H1 (cell line): ENCODE measurements at regions not wholly inside any gene's neighbourhood (a gene's known extent, or its start where the extent isn't known, plus 50 kb on each side); places are given as distances from the start of the nearest gene placed in this dataset.

Experiments used
- CTCF ChIA-PET: fragments of 300-600 bp; sonication (Branson Sonifier 250); formaldehyde crosslinking; loops from one replicate; lab custom pipeline; 2021; ENCODE audit not compliant: partially characterized antibody; lab: Charles Lee
- POLR2A ChIA-PET: fragments of 300-600 bp; sonication (Branson Sonifier 250); formaldehyde crosslinking; loops from one replicate; lab custom pipeline; 2021; ENCODE audit warnings: inconsistent platforms; ENCODE audit not compliant: partially characterized antibody; lab: Charles Lee
- DNase-seq, 2 experiments: peaks; one replicate each; pipeline versions ENCODE4 v3.0.0 to v3.0.0-alpha.2; 2010 to 2022; ENCODE audit warnings: low spot score in 2 of 2, low read depth in 1 of 2, mixed read lengths in 1 of 2
- FAIRE-seq: peaks from 2 replicates; lab custom pipeline; 2011; peaks lifted over from hg19 to GRCh38; lab: Jason Lieb, UNC
- H2AFZ ChIP-seq: 2 replicates; pipeline ENCODE4 v1.8.1; 2012; ENCODE audit warnings: low read length, inconsistent platforms
- H2AK5ac ChIP-seq: 2 replicates; pipeline ENCODE4 v1.6.1; 2013; ENCODE audit warnings: low read depth, low read length
- H2BK120ac ChIP-seq: replicated peaks from 2 replicates; pipeline ENCODE3; 2013; ENCODE audit warnings: low read depth, low read length, inconsistent platforms
- H2BK12ac ChIP-seq: 2 replicates; pipeline ENCODE4 v1.6.1; 2013; ENCODE audit warnings: low read depth, low read length
- H2BK15ac ChIP-seq: 2 replicates; pipeline ENCODE4 v1.6.1; 2013; ENCODE audit warnings: low read length
- H2BK20ac ChIP-seq: 2 replicates; pipeline ENCODE4 v1.6.1; 2013; ENCODE audit warnings: low read length
- H2BK5ac ChIP-seq: 2 replicates; pipeline ENCODE4 v1.6.1; 2013; ENCODE audit warnings: low read depth, low read length
- H3K14ac ChIP-seq: 2 replicates; pipeline ENCODE4 v1.6.1; 2013; ENCODE audit warnings: inconsistent platforms; ENCODE audit not compliant: insufficient read length
- H3K18ac ChIP-seq: 2 replicates; pipeline ENCODE4 v1.6.1; 2013; ENCODE audit warnings: low read length; ENCODE audit errors: extremely low read depth
- H3K23ac ChIP-seq: 2 replicates; pipeline ENCODE4 v1.6.1; 2013; ENCODE audit warnings: inconsistent platforms; ENCODE audit not compliant: insufficient read length
- H3K23me2 ChIP-seq: 2 replicates; pipeline ENCODE4 v1.6.1; 2013; ENCODE audit warnings: low read depth, low read length
- H3K27ac ChIP-seq: 2 replicates; pipeline ENCODE4 v1.6.1; 2011; ENCODE audit warnings: low read depth, low read length, inconsistent platforms
- H3K27me3 ChIP-seq, 4 experiments: replicated peaks in 1 of 4; 1 replicate in 1 of 4; 2 replicates in 3 of 4; pipeline versions ENCODE4 v1.6.1 to v1.8.1; 2011 to 2013; ENCODE audit warnings: low read length in 3 of 4, mild to moderate bottlenecking in 3 of 4, inconsistent platforms in 2 of 4, mixed read lengths in 2 of 4, moderate library complexity in 1 of 4; ENCODE audit not compliant: control insufficient read depth in 3 of 4, insufficient read depth in 3 of 4; ENCODE audit errors: extremely low read depth in 1 of 4
- H3K36me3 ChIP-seq, 4 experiments: 2 replicates each; pipeline versions ENCODE4 v1.6.1 to v1.8.1; 2011 to 2013; ENCODE audit warnings: mild to moderate bottlenecking in 4 of 4, low read length in 3 of 4, moderate library complexity in 2 of 4, control low read depth in 1 of 4, inconsistent platforms in 1 of 4; ENCODE audit not compliant: insufficient read depth in 4 of 4, control insufficient read depth in 2 of 4
- H3K4ac ChIP-seq: replicated peaks from 2 replicates; pipeline ENCODE3; 2013; ENCODE audit warnings: low read length, low read depth, mixed read lengths, inconsistent platforms; ENCODE audit not compliant: insufficient read length
- H3K4me1 ChIP-seq, 4 experiments: replicated peaks in 1 of 4; 1 replicate in 1 of 4; 2 replicates in 3 of 4; pipeline versions ENCODE4 v1.6.1 to v1.8.1; 2011 to 2013; ENCODE audit warnings: low read length in 3 of 4, inconsistent platforms in 2 of 4, mixed read lengths in 1 of 4; ENCODE audit not compliant: insufficient read depth in 4 of 4, control insufficient read depth in 3 of 4
- H3K4me2 ChIP-seq, 2 experiments: 2 replicates each; pipeline versions ENCODE4 v1.6.1 to v1.8.1; 2011 to 2013; ENCODE audit warnings: low read depth in 2 of 2, low read length in 2 of 2, control low read depth in 1 of 2, inconsistent platforms in 1 of 2, mild to moderate bottlenecking in 1 of 2; ENCODE audit not compliant: insufficient read depth in 1 of 2
- H3K4me3 ChIP-seq, 4 experiments: fragments of 200-600, 300-600 bp in 1 of 4; sonication (generic), shearing (Covaris generic), sonication (Bioruptor Twin) in 1 of 4; 2 replicates each; pipeline versions ENCODE4 v1.5.1 to v1.8.1; 2011 to 2016; ENCODE audit warnings: low read length in 4 of 4, low read depth in 3 of 4, control low read depth in 2 of 4, inconsistent platforms in 2 of 4, mild to moderate bottlenecking in 2 of 4, mixed read lengths in 1 of 4, moderate library complexity in 1 of 4; ENCODE audit not compliant: insufficient read depth in 2 of 4; ENCODE audit errors: extremely low read depth in 1 of 4
- H3K56ac ChIP-seq: replicated peaks from 2 replicates; pipeline ENCODE3; 2013; ENCODE audit warnings: low read depth, mild to moderate bottlenecking, mixed read lengths, low read length, inconsistent platforms; ENCODE audit not compliant: insufficient read length
- H3K79me1 ChIP-seq: 2 replicates; pipeline ENCODE4 v1.6.1; 2013; ENCODE audit warnings: low read depth, low read length, control low read depth
- H3K79me2 ChIP-seq, 2 experiments: 2 replicates each; pipeline versions ENCODE4 v1.6.1 to v1.8.1; 2012 to 2013; ENCODE audit warnings: low read length in 2 of 2, mild to moderate bottlenecking in 2 of 2, inconsistent platforms in 1 of 2; ENCODE audit not compliant: insufficient read depth in 2 of 2, control insufficient read depth in 1 of 2
- H3K9ac ChIP-seq, 4 experiments: replicated peaks in 1 of 4; 1 replicate in 1 of 4; 2 replicates in 3 of 4; pipeline versions ENCODE4 v1.6.1 to v1.8.1; 2011 to 2013; ENCODE audit warnings: low read depth in 3 of 4, low read length in 3 of 4, control low read depth in 2 of 4, mild to moderate bottlenecking in 2 of 4, moderate library complexity in 2 of 4, inconsistent platforms in 1 of 4; ENCODE audit errors: extremely low read depth in 1 of 4
- H3K9me3 ChIP-seq, 2 experiments: 2 replicates each; pipeline versions ENCODE4 v1.6.1 to v1.8.1; 2012 to 2013; ENCODE audit warnings: mild to moderate bottlenecking in 2 of 2, moderate library complexity in 2 of 2, control low read depth in 1 of 2, inconsistent platforms in 1 of 2, low read depth in 1 of 2, low read length in 1 of 2, mixed read lengths in 1 of 2; ENCODE audit not compliant: insufficient read depth in 2 of 2
- H4K20me1 ChIP-seq, 2 experiments: replicated peaks in 1 of 2; 2 replicates each; pipeline versions ENCODE3 to v1.8.1; 2011 to 2013; ENCODE audit warnings: inconsistent platforms in 2 of 2, low read length in 2 of 2, mild to moderate bottlenecking in 1 of 2; ENCODE audit not compliant: insufficient read depth in 2 of 2, control insufficient read depth in 1 of 2
- H4K5ac ChIP-seq: 2 replicates; pipeline ENCODE4 v1.6.1; 2013; ENCODE audit warnings: low read length, low read depth, mixed read lengths, inconsistent platforms; ENCODE audit not compliant: insufficient read length
- H4K8ac ChIP-seq: 2 replicates; pipeline ENCODE4 v1.8.0; 2013; ENCODE audit warnings: mild to moderate bottlenecking, moderate library complexity, low read length, inconsistent platforms; ENCODE audit not compliant: insufficient read depth; ENCODE audit errors: extremely low read depth
- H4K91ac ChIP-seq: replicated peaks from 2 replicates; pipeline ENCODE3; 2013; ENCODE audit warnings: low read length, mixed read lengths, inconsistent platforms; ENCODE audit not compliant: insufficient read length
- CEBPB ChIP-seq: IDR thresholded peaks from 2 replicates; pipeline ENCODE4 v1.6.1; 2012; ENCODE audit warnings: low read depth, low read length
- CREB1 ChIP-seq: IDR thresholded peaks from 2 replicates; pipeline ENCODE4 v1.6.1; 2012; ENCODE audit warnings: inconsistent platforms
- SIN3A ChIP-seq, 2 experiments: IDR thresholded peaks in 1 of 2; conservative IDR thresholded peaks in 1 of 2; 2 replicates each; pipeline ENCODE4 v1.6.1; 2011 to 2012; ENCODE audit warnings: low read length in 2 of 2, improper control_type of control experiment in 1 of 2, low read depth in 1 of 2, mild to moderate bottlenecking in 1 of 2
- SP1 ChIP-seq: IDR thresholded peaks from 2 replicates; pipeline ENCODE4 v1.6.1; 2011; ENCODE audit warnings: low read depth, low read length
- SUZ12 ChIP-seq: fragments of 200-600 bp; sonication (generic); IDR thresholded peaks from 2 replicates; pipeline ENCODE4 v1.6.1; 2012; ENCODE audit warnings: mild to moderate bottlenecking, inconsistent platforms, low read length, moderate library complexity, mixed read lengths
- TCF12 ChIP-seq: IDR thresholded peaks from 2 replicates; pipeline ENCODE4 v1.6.1; 2011; ENCODE audit warnings: low read depth, mild to moderate bottlenecking, low read length
- WGBS, 2 experiments: shearing (Covaris generic) in 1 of 2; methylation state at CpG; one replicate each; pipeline versions ENCODE4 v1.1.6 to v1.1.7; 2013 to 2015; ENCODE audit warnings: low lambda C conversion rate in 2 of 2, mixed read lengths in 2 of 2, inconsistent platforms in 1 of 2, low coverage in 1 of 2, missing lambda C conversion rate in 1 of 2; ENCODE audit not compliant: insufficient replicate concordance in 2 of 2, insufficient coverage in 1 of 2, insufficient read length in 1 of 2; ENCODE audit errors: extremely low coverage in 1 of 2, missing lambda C conversion rate in 1 of 2; 5-methylcytosine and 5-hydroxymethylcytosine counted together

DNA sequence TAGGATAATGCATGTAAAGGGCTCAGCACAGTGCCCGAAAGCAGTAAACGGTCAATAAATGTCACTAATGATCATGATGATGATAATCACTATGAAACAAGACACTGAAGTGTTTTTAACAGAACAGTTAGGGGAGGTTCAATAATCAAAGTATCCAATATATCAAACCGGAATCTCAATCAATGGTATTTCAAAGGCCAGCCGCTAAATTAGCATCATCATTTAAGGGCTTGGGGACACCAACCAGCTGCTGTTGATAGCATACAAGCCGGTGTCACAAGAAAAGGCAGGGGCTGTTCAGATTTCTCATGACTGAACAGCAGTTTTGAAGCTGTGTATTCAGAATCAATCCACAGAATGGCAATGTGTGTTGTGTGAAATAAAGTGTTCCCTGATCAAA, 316.0 kb upstream of the NPVF start:
- Histone ChIP-seq H3K4ac (no peak overlapping the region), H3K79me2 (no peaks in the 10 kb centered on the region), H2BK120ac (no peak overlapping the region), H2BK20ac (no peak overlapping the region), H3K27me3 (no peaks in the 10 kb centered on the region), H4K20me1 (no peaks in the 10 kb centered on the region), H4K5ac (no peak overlapping the region), H3K23me2 (no peaks in the 10 kb centered on the region), H3K14ac (no peak overlapping the region), H3K4me1 (no peaks in the 10 kb centered on the region), H3K18ac (no peak overlapping the region), H2AK5ac (no peak overlapping the region), H3K4me2 (no peak overlapping the region), H2AFZ (no peak overlapping the region), H3K23ac (no peak overlapping the region), H3K79me1 (no peaks in the 10 kb centered on the region), H3K4me3 (no peak overlapping the region), H3K9ac (no peak overlapping the region), H3K9me3 (no peaks in the 10 kb centered on the region), H2BK15ac (no peak overlapping the region), H4K8ac (no peak overlapping the region), H3K56ac (no peak overlapping the region), H3K27ac (no peak overlapping the region), H3K36me3 (no peaks in the 10 kb centered on the region), H2BK12ac (no peak overlapping the region), H4K91ac (no peak overlapping the region), H2BK5ac (no peak overlapping the region)
- POLR2A ChIA-PET, result no interaction called here
- WGBS, 2 experiments, result 75% methylated on average over 5 of the region's 5 CpGs; no CpG with 5 or more reads in 1 of the 2 experiments
- TF ChIP-seq TCF12 (no peak), SUZ12 (no peak), CREB1 (no peak), SP1 (no peak), CEBPB (no peak), SIN3A (conservative IDR thresholded peaks at IDR 0.05 in 1 of 2, IDR thresholded peaks at IDR 0.05 in 1 of 2; ENCODE audit: low read depth in 1 of 2, low read length in 2 of 2) (no peak)
- CTCF ChIA-PET, result interaction anchor here (1.0 to 2.2 kb wide), 5 partner anchors 16 to 152 kb away, joined by 3 to 12 read pairs (median 4); no protein-coding TSS in a partner anchor
- FAIRE-seq, result no peak
- no peak for DNase-seq
